DOHH2 (cell line): ENCODE measurements at regions not wholly inside any gene's neighbourhood (a gene's known extent, or its start where the extent isn't known, plus 50 kb on each side); places are given as distances from the start of the nearest gene placed in this dataset.

ENCODE experiments used
- H3F3A ChIP-seq: fragments of 200-600 bp; sonication (generic), shearing (Covaris generic); 2 replicates; pipeline ENCODE4 v1.6.0; 2016; ENCODE audit warnings: antibody characterized with exemption, mild to moderate bottlenecking; ENCODE audit not compliant: control insufficient read depth, insufficient read depth
- H3K27ac ChIP-seq: fragments of 200-600 bp; sonication (generic); 2 replicates; pipeline ENCODE4 v1.5.1; 2014; ENCODE audit warnings: low read depth, mild to moderate bottlenecking, low read length, moderate library complexity
- H3K27me3 ChIP-seq: fragments of 200-600 bp; sonication (generic); 2 replicates; pipeline ENCODE4 v1.6.1; 2014; ENCODE audit warnings: mild to moderate bottlenecking, low read length, mixed read lengths; ENCODE audit not compliant: control insufficient read depth
- H3K36me3 ChIP-seq: fragments of 200-600 bp; sonication (generic); 2 replicates; pipeline ENCODE4 v1.6.1; 2014; ENCODE audit warnings: mild to moderate bottlenecking, low read length, moderate library complexity, mixed read lengths; ENCODE audit not compliant: control insufficient read depth
- H3K4me1 ChIP-seq: fragments of 200-600 bp; sonication (generic); 2 replicates; pipeline ENCODE4 v1.6.1; 2014; ENCODE audit warnings: mild to moderate bottlenecking, low read length, mixed read lengths; ENCODE audit not compliant: control insufficient read depth
- H3K4me2 ChIP-seq: fragments of 200-600 bp; sonication (generic); 2 replicates; pipeline ENCODE4 v1.6.0; 2014; ENCODE audit warnings: mild to moderate bottlenecking, low read length, moderate library complexity
- H3K4me3 ChIP-seq: fragments of 200-600 bp; sonication (generic); 2 replicates; pipeline ENCODE4 v1.5.1; 2014; ENCODE audit warnings: mild to moderate bottlenecking, low read length, mixed read lengths
- H3K79me2 ChIP-seq: fragments of 200-600 bp; sonication (generic); 2 replicates; pipeline ENCODE4 v1.6.1; 2014; ENCODE audit warnings: mild to moderate bottlenecking, low read length, mixed read lengths; ENCODE audit not compliant: control insufficient read depth
- H3K9me2 ChIP-seq: fragments of 200-600 bp; sonication (generic); replicated peaks from 2 replicates; pipeline ENCODE4 v1.6.1; 2014; ENCODE audit warnings: mild to moderate bottlenecking, low read length, mixed read lengths; ENCODE audit not compliant: control insufficient read depth
- H3K9me3 ChIP-seq: fragments of 200-600 bp; sonication (generic); 2 replicates; pipeline ENCODE4 v1.6.1; 2014; ENCODE audit warnings: antibody characterized with exemption, low read length, mixed read lengths; ENCODE audit not compliant: control insufficient read depth, insufficient read depth
- H4K20me1 ChIP-seq: fragments of 200-600 bp; sonication (generic); 2 replicates; pipeline ENCODE4 v1.6.0; 2014; ENCODE audit warnings: low read depth, mild to moderate bottlenecking, antibody characterized with exemption, low read length, moderate library complexity; ENCODE audit not compliant: control insufficient read depth, insufficient read depth
- EZH2phosphoT487 ChIP-seq: fragments of 200-600 bp; sonication (generic); IDR thresholded peaks from 2 replicates; pipeline ENCODE4 v1.6.1; 2017; ENCODE audit warnings: borderline replicate concordance, mild to moderate bottlenecking, antibody characterized with exemption, low read length, moderate library complexity, mixed read lengths
- TF ChIP-seq, protein P1 (sequence below): fragments of 200-600 bp; sonication (generic); IDR thresholded peaks from one replicate; pipeline ENCODE4 v1.5.1; 2014; ENCODE audit warnings: antibody characterized with exemption, mild to moderate bottlenecking, low read depth, low read length; ENCODE audit not compliant: poor library complexity, severe bottlenecking

- Histone ChIP-seq H3K27me3 (peaks cover 12% of the 10 kb centered on the region), H3K4me1 (no peaks in the 10 kb centered on the region), H3K9me3 (no peaks in the 10 kb centered on the region), H3K27ac (no peak overlapping the region), H3K36me3 (no peaks in the 10 kb centered on the region), H3K79me2 (no peaks in the 10 kb centered on the region), H3K4me3 (no peak overlapping the region), H4K20me1 (no peaks in the 10 kb centered on the region), H3K9me2 (no peaks in the 10 kb centered on the region), H3K4me2 (no peak overlapping the region), H3F3A (no peaks in the 10 kb centered on the region)
- TF ChIP-seq, protein P1, sequence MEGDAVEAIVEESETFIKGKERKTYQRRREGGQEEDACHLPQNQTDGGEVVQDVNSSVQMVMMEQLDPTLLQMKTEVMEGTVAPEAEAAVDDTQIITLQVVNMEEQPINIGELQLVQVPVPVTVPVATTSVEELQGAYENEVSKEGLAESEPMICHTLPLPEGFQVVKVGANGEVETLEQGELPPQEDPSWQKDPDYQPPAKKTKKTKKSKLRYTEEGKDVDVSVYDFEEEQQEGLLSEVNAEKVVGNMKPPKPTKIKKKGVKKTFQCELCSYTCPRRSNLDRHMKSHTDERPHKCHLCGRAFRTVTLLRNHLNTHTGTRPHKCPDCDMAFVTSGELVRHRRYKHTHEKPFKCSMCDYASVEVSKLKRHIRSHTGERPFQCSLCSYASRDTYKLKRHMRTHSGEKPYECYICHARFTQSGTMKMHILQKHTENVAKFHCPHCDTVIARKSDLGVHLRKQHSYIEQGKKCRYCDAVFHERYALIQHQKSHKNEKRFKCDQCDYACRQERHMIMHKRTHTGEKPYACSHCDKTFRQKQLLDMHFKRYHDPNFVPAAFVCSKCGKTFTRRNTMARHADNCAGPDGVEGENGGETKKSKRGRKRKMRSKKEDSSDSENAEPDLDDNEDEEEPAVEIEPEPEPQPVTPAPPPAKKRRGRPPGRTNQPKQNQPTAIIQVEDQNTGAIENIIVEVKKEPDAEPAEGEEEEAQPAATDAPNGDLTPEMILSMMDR, result no peak
- TF ChIP-seq EZH2phosphoT487, result no peak
Observed at GRCh38 chr10:113456741-113457140, 96.1 kb upstream of the HABP2 start.

- Histone ChIP-seq H3K9me2 (no peaks in the 10 kb centered on the region), H3K27me3 (peaks cover 12% of the 10 kb centered on the region), H3K36me3 (no peaks in the 10 kb centered on the region), H3K9me3 (no peaks in the 10 kb centered on the region), H3K4me1 (no peaks in the 10 kb centered on the region), H3K4me2 (no peak overlapping the region), H3K79me2 (no peaks in the 10 kb centered on the region), H3K4me3 (no peak overlapping the region), H3F3A (no peaks in the 10 kb centered on the region), H3K27ac (no peak overlapping the region), H4K20me1 (no peaks in the 10 kb centered on the region)
- TF ChIP-seq EZH2phosphoT487, result no peak
- TF ChIP-seq, protein P1, result no peak
Observed at GRCh38 chr10:113457408-113457807, 95.4 kb upstream of the HABP2 start.

GRCh38 chr10:113458451-113458850 lies 94.4 kb upstream of the HABP2 start:
- no peak for TF ChIP-seq EZH2phosphoT487
- TF ChIP-seq, protein P1, result no peak
- H3K9me2 ChIP-seq, result no peaks in the 10 kb centered on the region
- H3K4me2 ChIP-seq, result no peak overlapping the region

DNA sequence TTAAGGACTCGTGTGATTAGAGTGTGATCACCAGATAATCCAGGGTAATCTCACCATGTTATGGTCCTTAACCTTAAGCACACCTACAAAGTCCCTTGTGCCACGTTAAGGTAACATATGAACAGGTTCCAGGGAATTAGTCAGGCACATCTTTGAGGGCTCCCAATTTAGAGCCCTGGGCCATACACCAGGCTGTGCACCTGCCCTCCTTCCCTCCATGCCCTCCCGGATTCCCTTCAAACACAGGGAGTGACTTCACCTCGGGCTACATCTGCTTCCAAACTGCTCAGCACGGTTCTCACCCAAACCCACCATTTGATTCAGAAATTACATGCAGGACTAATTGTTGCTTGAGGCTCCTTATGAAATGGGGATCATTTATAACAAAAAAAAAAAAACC lies 93.9 kb upstream of the HABP2 start:
- Histone ChIP-seq H3K9me3 (no peaks in the 10 kb centered on the region), H3K36me3 (no peaks in the 10 kb centered on the region), H3K4me1 (no peaks in the 10 kb centered on the region), H3K27me3 (peaks cover 12% of the 10 kb centered on the region), H3K4me3 (no peak overlapping the region), H3K4me2 (no peak overlapping the region), H3K9me2 (no peaks in the 10 kb centered on the region), H3K79me2 (no peaks in the 10 kb centered on the region), H4K20me1 (no peaks in the 10 kb centered on the region), H3F3A (no peaks in the 10 kb centered on the region), H3K27ac (no peak overlapping the region)
- TF ChIP-seq, protein P1, result no peak
- TF ChIP-seq EZH2phosphoT487, result no peak

More at GRCh38 chr10:113458451-113458850, 94.4 kb upstream of the HABP2 start:
- Histone ChIP-seq H3K4me1 (no peaks in the 10 kb centered on the region), H3F3A (no peaks in the 10 kb centered on the region), H3K27ac (no peak overlapping the region), H3K79me2 (no peaks in the 10 kb centered on the region), H3K9me3 (no peaks in the 10 kb centered on the region), H3K4me3 (no peak overlapping the region), H3K27me3 (peaks cover 12% of the 10 kb centered on the region), H4K20me1 (no peaks in the 10 kb centered on the region), H3K36me3 (no peaks in the 10 kb centered on the region)
